ENCODE measurements at regions not wholly inside any gene's neighbourhood (a gene's known extent, or its start where the extent isn't known, plus 50 kb on each side); places are given as distances from the start of the nearest gene placed in this dataset.
A peak's percentile ranks its signal among the peaks of the same experiment; 100 is the strongest.

DNA sequence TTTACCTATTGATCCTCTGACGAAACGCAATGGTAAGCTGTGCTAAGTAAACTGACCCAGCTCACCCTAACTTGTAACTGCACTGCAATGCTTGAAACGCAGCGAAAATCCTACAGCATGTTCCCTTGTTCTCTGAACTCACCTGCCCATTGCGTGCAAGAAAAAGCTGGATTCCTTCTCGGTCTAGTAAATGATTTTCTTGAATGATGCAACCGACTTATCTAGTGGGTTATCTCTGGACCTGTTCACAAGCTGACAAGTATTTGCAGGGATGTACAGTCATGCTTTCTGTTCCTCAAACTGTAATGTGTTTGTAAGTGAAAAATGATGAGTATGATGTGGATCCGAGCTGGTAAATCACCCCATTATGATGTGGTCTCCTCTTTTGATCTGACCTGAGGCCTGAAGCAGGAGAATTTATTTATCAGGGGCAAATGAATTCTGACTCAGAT is 140.1 kb downstream of the BTC start:
- H3K4me3 ChIP-seq (ENCODE audit: low read depth, poor library complexity, severe bottlenecking) = no peak overlapping the region
- DNase-seq (ENCODE audit: low spot score in 2 of 2) = no peak
- intact Hi-C loops (cut with DNase I; ENCODE audit: low total_unique reads) = no loop called here
- TF ChIP-seq CTCF (IDR thresholded peaks at IDR 0.05) (no peak), POLR2A (IDR thresholded peaks at IDR 0.05) (no peak)
- WGBS, 2 donors = 46 to 52% methylated on average over 8 of the region's 8 CpGs

DNA sequence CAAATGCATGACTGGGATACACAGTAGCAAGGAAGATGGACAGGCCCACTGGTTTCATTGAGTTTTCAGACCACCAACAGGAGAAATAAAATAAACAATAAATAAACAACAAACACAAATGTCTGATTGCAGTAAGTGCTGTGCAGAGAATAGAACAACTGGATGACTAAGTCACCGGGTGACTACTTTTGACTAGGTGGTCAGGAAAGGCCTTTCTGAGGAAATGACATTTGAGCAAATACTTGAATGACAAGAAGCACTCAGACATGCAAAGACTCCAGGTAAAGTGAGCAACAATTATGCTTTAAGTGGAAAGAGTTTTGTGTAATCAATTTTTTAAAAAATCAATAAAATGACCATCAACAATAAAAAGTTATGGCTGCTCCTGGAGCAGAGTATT is 137.7 kb downstream of the BTC start:
- no peak for DNase-seq (ENCODE audit: low spot score in 2 of 2)
- no peak overlapping the region for H3K4me3 ChIP-seq (ENCODE audit: low read depth, poor library complexity, severe bottlenecking)
- no peak for TF ChIP-seq CTCF (IDR thresholded peaks at IDR 0.05)
- TF ChIP-seq POLR2A (IDR thresholded peaks at IDR 0.05) = no peak
- intact Hi-C loops (cut with DNase I; ENCODE audit: low total_unique reads) = no loop called here
- WGBS, 2 donors = 93 to 97% methylated on average over 1 of the region's 1 CpG

DNA sequence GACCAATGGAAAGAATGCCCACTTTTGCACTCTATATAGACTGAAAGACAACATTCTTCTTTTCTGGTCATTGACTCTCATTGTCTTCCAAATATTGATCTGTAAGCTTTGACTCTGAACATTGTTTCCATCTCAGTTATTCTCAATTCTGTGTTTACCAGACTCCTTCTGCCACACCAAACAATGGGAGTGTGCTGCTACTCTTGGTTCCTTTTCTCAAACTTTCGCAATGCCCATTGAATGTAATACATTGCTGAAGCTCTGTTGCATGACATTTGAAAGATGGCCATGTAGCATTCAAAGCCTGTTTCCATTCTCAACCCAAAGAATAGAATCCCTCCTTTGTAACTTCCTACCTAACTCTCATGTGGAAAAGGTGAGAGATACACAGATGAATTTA is 136.2 kb downstream of the BTC start:
- intact Hi-C loops (cut with DNase I; ENCODE audit: low total_unique reads) = no loop called here
- H3K4me3 ChIP-seq (ENCODE audit: low read depth, poor library complexity, severe bottlenecking) = no peak overlapping the region
- no peak for DNase-seq (ENCODE audit: low spot score in 2 of 2)
- WGBS, 2 donors = 93 to 94% methylated on average over 1 of the region's 1 CpG
- TF ChIP-seq POLR2A (IDR thresholded peaks at IDR 0.05) (no peak), CTCF (IDR thresholded peaks at IDR 0.05) (no peak)

DNA sequence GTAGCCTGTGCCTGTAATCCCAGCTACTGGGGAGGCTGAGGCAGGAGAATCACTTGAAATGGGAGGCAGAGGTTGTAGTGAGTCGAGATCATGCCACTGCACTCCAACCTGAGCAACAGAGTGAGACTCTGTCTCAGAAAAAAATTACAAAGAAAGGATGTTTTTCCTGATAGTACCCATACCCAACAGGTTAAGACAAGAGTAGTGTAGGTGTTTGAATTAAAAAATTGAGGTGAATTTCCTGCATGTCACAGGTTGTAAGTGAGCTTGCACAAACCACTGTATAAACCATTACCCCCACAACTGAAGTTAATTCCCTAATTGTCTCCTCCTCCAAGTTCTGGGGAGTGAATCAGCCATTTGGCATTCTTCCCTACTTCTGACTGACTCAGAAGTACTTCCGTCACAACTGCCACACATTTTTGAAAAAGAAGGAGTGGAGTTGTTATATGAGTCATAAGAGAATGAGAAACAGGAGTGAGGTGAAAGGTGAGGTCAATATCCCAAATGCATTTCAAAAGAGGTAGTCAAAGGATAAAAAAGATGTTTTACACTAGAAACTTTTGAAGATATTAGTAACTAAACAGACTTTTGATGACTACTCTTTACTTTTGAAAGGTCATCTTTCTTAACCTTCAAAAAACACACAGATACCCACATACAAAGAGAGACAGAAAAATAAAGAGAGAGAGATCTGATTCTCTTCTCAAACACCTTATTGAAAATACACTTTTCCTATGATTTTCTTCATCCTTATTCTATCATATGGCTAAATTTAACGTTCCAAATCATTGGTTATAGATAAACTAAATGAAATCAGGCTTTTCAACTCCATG is 134.5 kb downstream of the BTC start:
- H3K4me3 ChIP-seq (ENCODE audit: low read depth, poor library complexity, severe bottlenecking) = no peak overlapping the region
- no peak for TF ChIP-seq CTCF (IDR thresholded peaks at IDR 0.05)
- no peak for TF ChIP-seq POLR2A (IDR thresholded peaks at IDR 0.05)
- DNase-seq (ENCODE audit: low spot score in 2 of 2) = peak in 1 of 2 donors; percentile 46
- intact Hi-C loops (cut with DNase I; ENCODE audit: low total_unique reads) = no loop called here
- WGBS, 2 donors = 48% methylated on average over 3 of the region's 3 CpGs

GRCh38 chr4:74660866-74661265 is 133.5 kb downstream of the BTC start:
- intact Hi-C loops (cut with DNase I; ENCODE audit: low total_unique reads) = no loop called here
- WGBS, 2 donors = 86 to 89% methylated on average over 2 of the region's 2 CpGs
- H3K4me3 ChIP-seq (ENCODE audit: low read depth, poor library complexity, severe bottlenecking) = no peak overlapping the region
- no peak for TF ChIP-seq POLR2A (IDR thresholded peaks at IDR 0.05)
- no peak for TF ChIP-seq CTCF (IDR thresholded peaks at IDR 0.05)
- no peak for DNase-seq (ENCODE audit: low spot score in 2 of 2)

Measured in lower leg skin (tissue), 4 donors.